Activated CD4-positive, alpha-beta T cell treated with anti-CD3 and anti-CD28 coated beads for 4 hours (primary cell): ENCODE measurements at regions not wholly inside any gene's neighbourhood (a gene's known extent, or its start where the extent isn't known, plus 50 kb on each side); places are given as distances from the start of the nearest gene placed in this dataset.
"Not testable (repeated sequence)": the region's sequence is repeated elsewhere in the genome, so short reads cannot be mapped to it uniquely, and the experiment has no call there.

Source experiments
- DNase-seq, 2 donors: peaks; one replicate each; pipeline ENCODE4 v3.0.0-alpha.2; 2020

GRCh38 chr15:79769933-79770759 is 126.7 kb downstream of the MTHFS start:
- DNase-seq: no peak

GRCh38 chr15:79773128-79773527 is 123.7 kb downstream of the MTHFS start:
- no peak for DNase-seq

GRCh38 chr15:79775821-79776220 is 121.0 kb downstream of the MTHFS start:
- no peak for DNase-seq

- DNase-seq: no peak
Measured at GRCh38 chr15:79777916-79778315, 118.9 kb downstream of the MTHFS start.

GRCh38 chr15:79778378-79778990 is 118.3 kb downstream of the MTHFS start:
- DNase-seq: no peak

GRCh38 chr15:79779746-79780145 is 117.1 kb downstream of the MTHFS start:
- DNase-seq: peak in 1 of 2 donors; percentile 3

- not testable (repeated sequence) for DNase-seq
Measured at GRCh38 chr15:79782307-79782706, 114.5 kb downstream of the MTHFS start.
